ENCODE measurements at regions not wholly inside any gene's neighbourhood (a gene's known extent, or its start where the extent isn't known, plus 50 kb on each side); places are given as distances from the start of the nearest gene placed in this dataset.

DNA sequence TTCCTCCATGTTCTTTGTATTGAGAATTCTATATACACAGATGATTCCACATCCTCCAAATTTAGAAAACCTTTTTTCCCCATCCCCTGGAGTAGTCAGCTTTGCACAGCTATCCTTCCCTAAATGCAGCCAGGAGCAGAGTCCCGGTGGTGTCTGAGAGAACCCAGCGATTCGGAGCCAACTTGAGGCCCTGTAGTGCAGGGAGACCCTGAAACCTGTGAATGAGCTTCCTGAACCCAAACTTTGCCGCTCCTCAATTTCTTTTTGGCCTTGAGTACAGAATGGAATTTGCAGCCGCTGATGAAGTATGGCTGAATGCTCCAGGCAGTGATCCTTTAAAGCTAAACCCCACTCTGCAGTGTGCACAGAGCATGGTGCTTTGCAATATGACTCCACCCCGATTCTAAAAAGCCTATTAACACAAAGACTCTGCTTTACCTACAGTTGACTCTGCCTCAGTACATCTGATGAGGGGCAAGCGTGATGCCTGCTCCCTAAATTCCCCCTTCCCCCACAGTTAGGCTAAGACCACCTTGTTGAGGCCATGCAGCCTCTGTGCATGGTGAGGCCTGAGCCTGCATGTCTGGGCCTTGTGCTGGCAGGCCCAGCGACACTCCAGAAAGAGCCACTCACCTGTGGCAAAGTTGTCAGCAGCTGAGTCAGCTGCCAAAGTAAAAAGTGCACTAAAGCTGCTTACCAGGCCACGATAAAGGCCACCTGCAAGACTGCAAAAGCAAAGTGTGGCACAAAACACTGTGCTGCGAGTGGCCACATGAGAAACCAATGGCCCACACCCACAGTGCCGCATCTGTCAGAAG, 82.1 kb downstream of the PLEKHG1 start:
- Histone ChIP-seq H3K9me2 (ENCODE audit: insufficient read depth) (0 out of 2 replicates have a peak, but pooled peaks cover 3% of the 10 kb centered on the region), H3K4me2 (no peak overlapping the region), H4K20me1 (replicated peaks; ENCODE audit: insufficient read depth) (no peaks in the 10 kb centered on the region), H3K27ac (ENCODE audit: low read depth) (no peak overlapping the region), H2AFZ (no peak overlapping the region), H3K79me2 (replicated peaks; ENCODE audit: insufficient read depth) (no peaks in the 10 kb centered on the region), H3K4me1 (ENCODE audit: insufficient read depth) (no peaks in the 10 kb centered on the region), H3K27me3 (ENCODE audit: insufficient read depth) (no peaks in the 10 kb centered on the region), H3K36me3 (ENCODE audit: insufficient read depth) (no peaks in the 10 kb centered on the region), H3K4me3 (no peak overlapping the region), H3F3A (replicated peaks; ENCODE audit: low read depth) (no peaks in the 10 kb centered on the region)
- no peak for TF ChIP-seq JUNB (IDR thresholded peaks at IDR 0.05; ENCODE audit: unreplicated experiment)
- no peak for TF ChIP-seq ZNF331 (CRISPR knock-in tag; IDR thresholded peaks at IDR 0.05; ENCODE audit: low read depth)
- TF ChIP-seq, protein P1, sequence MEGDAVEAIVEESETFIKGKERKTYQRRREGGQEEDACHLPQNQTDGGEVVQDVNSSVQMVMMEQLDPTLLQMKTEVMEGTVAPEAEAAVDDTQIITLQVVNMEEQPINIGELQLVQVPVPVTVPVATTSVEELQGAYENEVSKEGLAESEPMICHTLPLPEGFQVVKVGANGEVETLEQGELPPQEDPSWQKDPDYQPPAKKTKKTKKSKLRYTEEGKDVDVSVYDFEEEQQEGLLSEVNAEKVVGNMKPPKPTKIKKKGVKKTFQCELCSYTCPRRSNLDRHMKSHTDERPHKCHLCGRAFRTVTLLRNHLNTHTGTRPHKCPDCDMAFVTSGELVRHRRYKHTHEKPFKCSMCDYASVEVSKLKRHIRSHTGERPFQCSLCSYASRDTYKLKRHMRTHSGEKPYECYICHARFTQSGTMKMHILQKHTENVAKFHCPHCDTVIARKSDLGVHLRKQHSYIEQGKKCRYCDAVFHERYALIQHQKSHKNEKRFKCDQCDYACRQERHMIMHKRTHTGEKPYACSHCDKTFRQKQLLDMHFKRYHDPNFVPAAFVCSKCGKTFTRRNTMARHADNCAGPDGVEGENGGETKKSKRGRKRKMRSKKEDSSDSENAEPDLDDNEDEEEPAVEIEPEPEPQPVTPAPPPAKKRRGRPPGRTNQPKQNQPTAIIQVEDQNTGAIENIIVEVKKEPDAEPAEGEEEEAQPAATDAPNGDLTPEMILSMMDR (conservative IDR thresholded peaks at IDR 0.05; ENCODE audit: low read depth in 2 of 2): no peak
- TF ChIP-seq EZH2 (IDR thresholded peaks at IDR 0.05; ENCODE audit: low read depth, unreplicated experiment): no peak
- TF ChIP-seq ZNF462 (CRISPR knock-in tag; IDR thresholded peaks at IDR 0.05): no peak
- no peak for TF ChIP-seq CREB1 (CRISPR knock-in tag; IDR thresholded peaks at IDR 0.05; ENCODE audit: low read depth)
- TF ChIP-seq NANOG (IDR thresholded peaks at IDR 0.05; ENCODE audit: borderline replicate concordance): no peak
- no peak for TF ChIP-seq ZNF114 (CRISPR knock-in tag; IDR thresholded peaks at IDR 0.05)
- TF ChIP-seq ETS1 (IDR thresholded peaks at IDR 0.05): no peak
- no peak for TF ChIP-seq REST (IDR thresholded peaks at IDR 0.05; ENCODE audit: unreplicated experiment)
- no peak for TF ChIP-seq POLR2AphosphoS5 (IDR thresholded peaks at IDR 0.05; ENCODE audit: low read depth)
- no peak for TF ChIP-seq EZH2phosphoT487 (IDR thresholded peaks at IDR 0.05; ENCODE audit: unreplicated experiment)
- no peak for TF ChIP-seq STAT1 (IDR thresholded peaks at IDR 0.05; ENCODE audit: unreplicated experiment)
- ATAC-seq (no peak), DNase-seq (ENCODE audit: low spot score) (no peak)
- Mint-ChIP-seq H3K4me3 (no peak overlapping the region), H3K4me1 (peaks cover 5% of the 10 kb centered on the region; the same call in 1 of the 3 replicates), H3K9me3 (no peaks in the 10 kb centered on the region), H3K36me3 (ENCODE audit: low read depth) (no peaks in the 10 kb centered on the region), H3K27ac (no peak overlapping the region), H3K27me3 (ENCODE audit: insufficient read depth, low read depth, poor library complexity) (peaks cover under 1% of the 10 kb centered on the region)
